SK-N-SH treated with all-trans-retinoic acid at 6 μM for 48 hours (cell line): ENCODE measurements at regions not wholly inside any gene's neighbourhood (a gene's known extent, or its start where the extent isn't known, plus 50 kb on each side); places are given as distances from the start of the nearest gene placed in this dataset.

ENCODE experiments used
- ATAC-seq: fragments of 200-7000 bp; cut with Tn5 transposase; 3 replicates; pipeline ENCODE4 v1.9.1; 2020; ENCODE audit warnings: mild to moderate bottlenecking, moderate library complexity
- ARNTL ChIP-seq: fragments of 450-650 bp; formaldehyde crosslinking; IDR thresholded peaks from 2 replicates; pipeline ENCODE4 v1.5.0; 2020; ENCODE audit warnings: low read depth, mild to moderate bottlenecking, moderate library complexity, borderline replicate concordance
- ESRRG ChIP-seq: fragments of 250-450 bp; sonication (Bioruptor Pico); IDR thresholded peaks from 2 replicates; pipeline ENCODE4 v1.6.1; 2021; ENCODE audit warnings: mild to moderate bottlenecking
- ISL1 ChIP-seq: fragments of 250-450 bp; sonication (Bioruptor Pico); IDR thresholded peaks from 2 replicates; pipeline ENCODE4 v2.1.2; 2022; ENCODE audit warnings: mild to moderate bottlenecking, moderate library complexity
- OSR1 ChIP-seq: fragments of 250-450 bp; sonication (Bioruptor Pico); IDR thresholded peaks from 2 replicates; pipeline ENCODE4 v1.8.0; 2022; ENCODE audit warnings: moderate library complexity, mild to moderate bottlenecking, inconsistent platforms
- PPARA ChIP-seq: fragments of 250-450 bp; sonication (Bioruptor Pico); IDR thresholded peaks from 2 replicates; pipeline ENCODE4 v1.5.0; 2020; ENCODE audit warnings: mild to moderate bottlenecking, borderline replicate concordance
- RARB ChIP-seq: fragments of 250-450 bp; sonication (Bioruptor Pico); IDR thresholded peaks from 2 replicates; pipeline ENCODE4 v1.8.0; 2021; ENCODE audit warnings: mild to moderate bottlenecking, moderate library complexity
- SNAI2 ChIP-seq: fragments of 250-450 bp; sonication (Bioruptor Pico); IDR thresholded peaks from 2 replicates; pipeline ENCODE4 v1.5.0; 2020; ENCODE audit warnings: mild to moderate bottlenecking, moderate library complexity
- TCF4 ChIP-seq: fragments of 250-450 bp; sonication (Bioruptor Pico); IDR thresholded peaks from 2 replicates; pipeline ENCODE4 v1.8.0; 2021; ENCODE audit warnings: mild to moderate bottlenecking, moderate library complexity, borderline replicate concordance
- TOX ChIP-seq: fragments of 250-450 bp; sonication (Bioruptor Pico); IDR thresholded peaks from 2 replicates; pipeline ENCODE4 v1.8.0; 2021; ENCODE audit warnings: mild to moderate bottlenecking, moderate library complexity, borderline replicate concordance
- ZC3H10 ChIP-seq: fragments of 250-450 bp; sonication (Bioruptor Pico); IDR thresholded peaks from 2 replicates; pipeline ENCODE4 v1.5.1; 2021; ENCODE audit warnings: mild to moderate bottlenecking, moderate library complexity
- ZFP30 ChIP-seq: fragments of 450-650 bp; formaldehyde crosslinking; IDR thresholded peaks from 2 replicates; pipeline ENCODE4 v1.5.0; 2022; ENCODE audit warnings: mild to moderate bottlenecking, moderate library complexity
- TF ChIP-seq, protein P1 (sequence below): fragments of 250-450 bp; sonication (Bioruptor Pico); IDR thresholded peaks from 2 replicates; pipeline ENCODE4 v1.5.1; 2020; ENCODE audit warnings: low read depth, mild to moderate bottlenecking, moderate library complexity
- TF ChIP-seq, protein P2 (sequence below): fragments of 250-450 bp; sonication (Bioruptor Pico); IDR thresholded peaks from 2 replicates; pipeline ENCODE4 v1.5.0; 2020; ENCODE audit warnings: mild to moderate bottlenecking, moderate library complexity
- TF ChIP-seq, protein P3 (sequence below): fragments of 250-450 bp; sonication (Bioruptor Pico); IDR thresholded peaks from 2 replicates; pipeline ENCODE4 v1.8.0; 2021; ENCODE audit warnings: low read depth, mild to moderate bottlenecking, moderate library complexity, borderline replicate concordance
- TF ChIP-seq, protein P4 (sequence below): fragments of 250-450 bp; sonication (Bioruptor Pico); IDR thresholded peaks from 2 replicates; pipeline ENCODE4 v1.5.1; 2021; ENCODE audit warnings: mild to moderate bottlenecking, moderate library complexity

DNA sequence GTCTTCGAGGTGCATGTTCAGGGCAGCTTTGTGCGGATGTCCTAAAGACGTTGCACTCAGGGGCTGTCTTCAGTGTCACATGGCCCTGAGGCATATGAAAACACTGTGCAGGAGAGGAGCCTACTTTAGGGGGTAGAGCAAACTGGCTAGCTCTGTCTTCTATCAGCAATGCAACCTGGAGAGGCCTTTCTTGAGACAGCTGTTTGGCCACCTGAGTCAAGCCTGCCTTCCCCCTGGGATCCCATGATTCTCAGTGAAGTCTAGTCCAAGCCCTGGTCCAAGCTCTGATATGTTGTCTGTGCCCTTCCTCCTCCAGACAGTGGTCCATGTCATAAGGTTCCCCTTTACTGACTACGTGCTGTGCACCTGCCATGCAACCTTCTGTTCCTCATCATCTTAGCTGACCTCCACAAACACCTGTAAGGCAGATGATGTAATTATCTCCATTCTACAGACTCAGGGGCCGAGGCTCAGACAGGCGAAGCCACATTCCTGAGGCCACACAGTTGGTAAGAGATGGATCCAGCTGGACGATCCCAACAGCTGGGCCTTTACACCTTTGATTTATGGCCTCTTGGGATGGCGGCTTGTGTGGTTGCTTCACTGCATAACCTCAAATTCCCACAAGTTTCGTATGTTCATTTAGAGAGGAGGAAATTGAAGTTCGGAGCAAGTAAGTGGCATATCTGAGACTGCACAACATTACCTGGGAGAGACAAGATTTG lies 109.9 kb downstream of the COPS8 start:
- no peak for ATAC-seq
- TF ChIP-seq ZC3H10 (CRISPR knock-in tag) (no peak), OSR1 (no peak), SNAI2 (CRISPR knock-in tag) (no peak), ESRRG (CRISPR knock-in tag) (no peak), ZFP30 (CRISPR knock-in tag) (no peak), TOX (no peak), PPARA (CRISPR knock-in tag) (no peak)
- TF ChIP-seq, protein P1, sequence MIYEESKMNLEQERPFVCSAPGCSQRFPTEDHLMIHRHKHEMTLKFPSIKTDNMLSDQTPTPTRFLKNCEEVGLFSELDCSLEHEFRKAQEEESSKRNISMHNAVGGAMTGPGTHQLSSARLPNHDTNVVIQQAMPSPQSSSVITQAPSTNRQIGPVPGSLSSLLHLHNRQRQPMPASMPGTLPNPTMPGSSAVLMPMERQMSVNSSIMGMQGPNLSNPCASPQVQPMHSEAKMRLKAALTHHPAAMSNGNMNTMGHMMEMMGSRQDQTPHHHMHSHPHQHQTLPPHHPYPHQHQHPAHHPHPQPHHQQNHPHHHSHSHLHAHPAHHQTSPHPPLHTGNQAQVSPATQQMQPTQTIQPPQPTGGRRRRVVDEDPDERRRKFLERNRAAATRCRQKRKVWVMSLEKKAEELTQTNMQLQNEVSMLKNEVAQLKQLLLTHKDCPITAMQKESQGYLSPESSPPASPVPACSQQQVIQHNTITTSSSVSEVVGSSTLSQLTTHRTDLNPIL (CRISPR knock-in tag), result no peak
- TF ChIP-seq, protein P2, sequence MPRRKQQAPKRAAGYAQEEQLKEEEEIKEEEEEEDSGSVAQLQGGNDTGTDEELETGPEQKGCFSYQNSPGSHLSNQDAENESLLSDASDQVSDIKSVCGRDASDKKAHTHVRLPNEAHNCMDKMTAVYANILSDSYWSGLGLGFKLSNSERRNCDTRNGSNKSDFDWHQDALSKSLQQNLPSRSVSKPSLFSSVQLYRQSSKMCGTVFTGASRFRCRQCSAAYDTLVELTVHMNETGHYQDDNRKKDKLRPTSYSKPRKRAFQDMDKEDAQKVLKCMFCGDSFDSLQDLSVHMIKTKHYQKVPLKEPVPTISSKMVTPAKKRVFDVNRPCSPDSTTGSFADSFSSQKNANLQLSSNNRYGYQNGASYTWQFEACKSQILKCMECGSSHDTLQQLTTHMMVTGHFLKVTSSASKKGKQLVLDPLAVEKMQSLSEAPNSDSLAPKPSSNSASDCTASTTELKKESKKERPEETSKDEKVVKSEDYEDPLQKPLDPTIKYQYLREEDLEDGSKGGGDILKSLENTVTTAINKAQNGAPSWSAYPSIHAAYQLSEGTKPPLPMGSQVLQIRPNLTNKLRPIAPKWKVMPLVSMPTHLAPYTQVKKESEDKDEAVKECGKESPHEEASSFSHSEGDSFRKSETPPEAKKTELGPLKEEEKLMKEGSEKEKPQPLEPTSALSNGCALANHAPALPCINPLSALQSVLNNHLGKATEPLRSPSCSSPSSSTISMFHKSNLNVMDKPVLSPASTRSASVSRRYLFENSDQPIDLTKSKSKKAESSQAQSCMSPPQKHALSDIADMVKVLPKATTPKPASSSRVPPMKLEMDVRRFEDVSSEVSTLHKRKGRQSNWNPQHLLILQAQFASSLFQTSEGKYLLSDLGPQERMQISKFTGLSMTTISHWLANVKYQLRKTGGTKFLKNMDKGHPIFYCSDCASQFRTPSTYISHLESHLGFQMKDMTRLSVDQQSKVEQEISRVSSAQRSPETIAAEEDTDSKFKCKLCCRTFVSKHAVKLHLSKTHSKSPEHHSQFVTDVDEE, result no peak

DNA sequence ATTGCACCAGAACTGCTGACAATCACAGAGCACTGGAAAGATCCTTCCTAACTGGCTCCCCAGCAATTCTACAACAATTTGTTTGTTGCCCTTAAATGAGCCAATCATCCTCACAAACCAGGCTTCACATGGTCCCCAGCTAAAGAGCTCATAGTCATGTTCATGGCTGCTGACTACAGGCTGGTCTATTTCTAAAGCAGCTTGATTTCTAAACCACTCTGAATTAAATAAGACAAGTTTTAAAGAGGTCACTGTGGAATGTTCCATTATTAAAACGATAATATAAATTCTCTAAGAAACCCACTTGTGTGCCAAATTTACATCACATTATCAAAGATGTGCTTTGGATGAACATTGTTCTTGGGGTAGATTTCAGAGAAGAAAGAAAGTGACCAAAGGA lies 110.7 kb downstream of the COPS8 start:
- TF ChIP-seq ISL1 (CRISPR knock-in tag), result no peak
- TF ChIP-seq TCF4, result no peak
- TF ChIP-seq ZFP30 (CRISPR knock-in tag), result no peak
- TF ChIP-seq, all 23 proteins: peak for 0
- no peak for ATAC-seq

DNA sequence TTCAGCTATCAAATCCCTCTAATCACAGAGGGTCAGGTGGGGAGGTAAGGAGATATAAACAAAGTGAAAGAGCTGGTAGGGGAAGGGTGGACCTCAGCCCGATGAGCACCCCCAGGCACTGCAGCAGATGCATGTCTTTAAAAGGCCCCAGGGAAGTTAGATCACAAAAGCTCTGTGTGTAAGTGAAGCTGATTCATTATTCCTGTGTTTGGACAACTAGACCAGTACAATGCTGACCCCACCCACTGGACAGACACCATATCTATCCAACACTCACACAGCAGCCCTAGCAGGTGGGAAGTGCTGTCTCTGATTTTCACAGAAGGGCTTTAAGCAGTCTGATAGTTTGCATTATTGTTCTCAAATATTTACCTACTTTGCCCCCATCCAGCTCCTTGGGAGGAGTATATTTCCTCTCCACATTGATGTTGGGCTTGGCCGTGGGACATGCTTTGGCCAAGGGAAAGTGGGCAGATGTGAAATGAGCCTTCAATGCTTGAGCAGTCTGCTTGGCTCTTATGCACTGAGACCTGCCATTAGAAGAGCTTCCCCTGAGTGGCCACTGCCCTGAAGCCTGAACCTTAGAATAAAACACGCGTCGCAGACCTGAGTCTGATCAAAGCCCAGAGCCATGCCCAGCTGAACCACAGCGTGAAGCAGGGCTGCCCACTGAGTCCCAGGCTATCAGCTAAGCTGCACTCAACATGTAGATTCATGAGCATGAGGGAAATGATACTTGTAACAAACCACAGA lies 111.4 kb downstream of the COPS8 start:
- peak; percentile 9; the same call in 1 of the 3 replicates for ATAC-seq
- no peak for TF ChIP-seq ZFP30 (CRISPR knock-in tag)
- TF ChIP-seq, protein P2, result no peak
- TF ChIP-seq, protein P3, sequence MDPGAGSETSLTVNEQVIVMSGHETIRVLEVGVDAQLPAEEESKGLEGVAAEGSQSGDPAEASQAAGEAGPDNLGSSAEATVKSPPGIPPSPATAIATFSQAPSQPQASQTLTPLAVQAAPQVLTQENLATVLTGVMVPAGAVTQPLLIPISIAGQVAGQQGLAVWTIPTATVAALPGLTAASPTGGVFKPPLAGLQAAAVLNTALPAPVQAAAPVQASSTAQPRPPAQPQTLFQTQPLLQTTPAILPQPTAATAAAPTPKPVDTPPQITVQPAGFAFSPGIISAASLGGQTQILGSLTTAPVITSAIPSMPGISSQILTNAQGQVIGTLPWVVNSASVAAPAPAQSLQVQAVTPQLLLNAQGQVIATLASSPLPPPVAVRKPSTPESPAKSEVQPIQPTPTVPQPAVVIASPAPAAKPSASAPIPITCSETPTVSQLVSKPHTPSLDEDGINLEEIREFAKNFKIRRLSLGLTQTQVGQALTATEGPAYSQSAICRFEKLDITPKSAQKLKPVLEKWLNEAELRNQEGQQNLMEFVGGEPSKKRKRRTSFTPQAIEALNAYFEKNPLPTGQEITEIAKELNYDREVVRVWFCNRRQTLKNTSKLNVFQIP (CRISPR knock-in tag), result no peak
- no peak for TF ChIP-seq ZC3H10 (CRISPR knock-in tag)
- TF ChIP-seq, protein P1 (CRISPR knock-in tag), result no peak
- no peak for TF ChIP-seq RARB
- TF ChIP-seq, protein P4, sequence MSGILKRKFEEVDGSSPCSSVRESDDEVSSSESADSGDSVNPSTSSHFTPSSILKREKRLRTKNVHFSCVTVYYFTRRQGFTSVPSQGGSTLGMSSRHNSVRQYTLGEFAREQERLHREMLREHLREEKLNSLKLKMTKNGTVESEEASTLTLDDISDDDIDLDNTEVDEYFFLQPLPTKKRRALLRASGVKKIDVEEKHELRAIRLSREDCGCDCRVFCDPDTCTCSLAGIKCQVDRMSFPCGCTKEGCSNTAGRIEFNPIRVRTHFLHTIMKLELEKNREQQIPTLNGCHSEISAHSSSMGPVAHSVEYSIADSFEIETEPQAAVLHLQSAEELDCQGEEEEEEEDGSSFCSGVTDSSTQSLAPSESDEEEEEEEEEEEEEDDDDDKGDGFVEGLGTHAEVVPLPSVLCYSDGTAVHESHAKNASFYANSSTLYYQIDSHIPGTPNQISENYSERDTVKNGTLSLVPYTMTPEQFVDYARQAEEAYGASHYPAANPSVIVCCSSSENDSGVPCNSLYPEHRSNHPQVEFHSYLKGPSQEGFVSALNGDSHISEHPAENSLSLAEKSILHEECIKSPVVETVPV, result no peak
- TF ChIP-seq ARNTL, result no peak
- TF ChIP-seq, all 23 proteins: peak for 0
